HepG2 (cell line): ENCODE measurements at regions not wholly inside any gene's neighbourhood (a gene's known extent, or its start where the extent isn't known, plus 50 kb on each side); places are given as distances from the start of the nearest gene placed in this dataset.

Experiments
- ELF3 ChIP-seq: IDR thresholded peaks from 2 replicates; pipeline ENCODE4 v1.6.1; 2016; ENCODE audit warnings: missing genetic modification reagents, missing compliant biosample characterization
- NFYC ChIP-seq: IDR thresholded peaks from 2 replicates; pipeline ENCODE4 v1.6.1; 2016; ENCODE audit warnings: missing genetic modification reagents, missing compliant biosample characterization
- SRY ChIP-seq: sonication (generic); formaldehyde crosslinking; IDR thresholded peaks from 2 replicates; pipeline ENCODE4 v1.8.0; 2022; ENCODE audit warnings: mild to moderate bottlenecking, missing genetic modification reagents
- ZFYVE20 ChIP-seq: sonication (generic); formaldehyde crosslinking; IDR thresholded peaks from 2 replicates; pipeline ENCODE4 v1.8.0; 2023; ENCODE audit warnings: low read depth, mild to moderate bottlenecking, moderate library complexity, missing genetic modification reagents, borderline replicate concordance
- ZNF24 ChIP-seq: fragments of 450-650 bp; IDR thresholded peaks from 2 replicates; pipeline ENCODE4 v1.6.1; 2017; ENCODE audit warnings: antibody characterized with exemption, mild to moderate bottlenecking
- ZNF263 ChIP-seq: sonication (generic); formaldehyde crosslinking; IDR thresholded peaks from 2 replicates; pipeline ENCODE4 v1.4.0; 2020; ENCODE audit warnings: missing genetic modification reagents
- ZNF3 ChIP-seq: IDR thresholded peaks from 2 replicates; pipeline ENCODE4 v1.7.0; 2017; ENCODE audit warnings: inconsistent platforms
- ZNF484 ChIP-seq: sonication (generic); formaldehyde crosslinking; IDR thresholded peaks from 2 replicates; pipeline ENCODE4 v1.5.1; 2020; ENCODE audit warnings: mild to moderate bottlenecking, low read depth, missing genetic modification reagents, borderline replicate concordance
- ZNF792 ChIP-seq: IDR thresholded peaks from 2 replicates; pipeline ENCODE4 v1.6.1; 2016
- TF ChIP-seq, protein P1 (sequence below): sonication (generic); formaldehyde crosslinking; IDR thresholded peaks from 2 replicates; pipeline ENCODE4 v1.4.0; 2020; ENCODE audit warnings: mild to moderate bottlenecking, missing genetic modification reagents
- TF ChIP-seq, protein P2 (sequence below): IDR thresholded peaks from 2 replicates; pipeline ENCODE4 v1.6.1; 2016; ENCODE audit warnings: low read depth, control low read depth
- TF ChIP-seq, protein P3 (sequence below), 2 experiments: fragments of 450-650 bp in 1 of 2; sonication (generic) in 1 of 2; formaldehyde crosslinking; IDR thresholded peaks; 2 replicates each; pipeline versions ENCODE4 v1.5.0 to v1.8.0; 2020 to 2022; ENCODE audit warnings: mild to moderate bottlenecking in 1 of 2, missing genetic modification reagents in 1 of 2
- TF ChIP-seq, protein P4 (sequence below): sonication (generic); formaldehyde crosslinking; IDR thresholded peaks from 2 replicates; pipeline ENCODE4 v1.4.0; 2020; ENCODE audit warnings: low read depth, missing genetic modification reagents
- TF ChIP-seq, protein P5 (sequence below): sonication (generic); formaldehyde crosslinking; IDR thresholded peaks from 2 replicates; pipeline ENCODE4 v1.4.0; 2020; ENCODE audit warnings: mild to moderate bottlenecking, missing genetic modification reagents
- TF ChIP-seq, protein P6 (sequence below): sonication (generic); formaldehyde crosslinking; IDR thresholded peaks from 2 replicates; pipeline ENCODE4 v1.5.0; 2020; ENCODE audit warnings: mild to moderate bottlenecking, missing genetic modification reagents

DNA sequence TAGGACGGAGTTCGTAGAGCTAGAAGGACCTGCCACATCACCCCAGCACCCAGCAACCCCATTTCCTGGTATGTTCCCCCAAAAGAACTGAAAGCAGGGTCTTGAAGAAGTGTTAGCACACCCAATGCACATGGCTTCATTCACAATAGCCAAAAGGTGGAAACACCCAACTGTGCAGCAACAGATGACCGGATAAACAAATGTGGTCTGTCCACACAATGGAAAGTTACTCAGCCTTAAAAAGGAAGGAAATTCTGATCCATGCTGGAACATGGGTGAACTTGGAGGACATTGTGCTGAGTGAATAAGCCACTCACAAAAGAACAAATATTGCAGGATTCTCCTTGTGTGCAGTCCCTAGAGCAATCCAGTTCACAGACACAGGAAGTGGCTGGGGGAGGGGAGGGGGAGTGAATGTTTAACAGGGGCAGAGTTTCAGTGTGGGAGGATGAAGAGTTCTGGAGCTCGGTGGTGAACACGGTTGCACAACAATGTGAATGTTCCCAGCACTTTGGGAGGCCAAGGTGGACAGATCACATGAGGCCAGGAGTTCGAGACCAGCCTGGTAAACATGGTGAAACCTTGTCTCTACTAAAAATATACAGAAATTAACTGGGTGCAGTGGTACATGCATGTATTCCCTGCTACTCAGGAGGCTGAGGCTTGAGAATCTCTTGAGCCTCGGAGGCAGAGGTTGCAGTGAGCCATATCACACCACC, 157.5 kb downstream of the NUP210 start (continued):
- TF ChIP-seq, protein P1, sequence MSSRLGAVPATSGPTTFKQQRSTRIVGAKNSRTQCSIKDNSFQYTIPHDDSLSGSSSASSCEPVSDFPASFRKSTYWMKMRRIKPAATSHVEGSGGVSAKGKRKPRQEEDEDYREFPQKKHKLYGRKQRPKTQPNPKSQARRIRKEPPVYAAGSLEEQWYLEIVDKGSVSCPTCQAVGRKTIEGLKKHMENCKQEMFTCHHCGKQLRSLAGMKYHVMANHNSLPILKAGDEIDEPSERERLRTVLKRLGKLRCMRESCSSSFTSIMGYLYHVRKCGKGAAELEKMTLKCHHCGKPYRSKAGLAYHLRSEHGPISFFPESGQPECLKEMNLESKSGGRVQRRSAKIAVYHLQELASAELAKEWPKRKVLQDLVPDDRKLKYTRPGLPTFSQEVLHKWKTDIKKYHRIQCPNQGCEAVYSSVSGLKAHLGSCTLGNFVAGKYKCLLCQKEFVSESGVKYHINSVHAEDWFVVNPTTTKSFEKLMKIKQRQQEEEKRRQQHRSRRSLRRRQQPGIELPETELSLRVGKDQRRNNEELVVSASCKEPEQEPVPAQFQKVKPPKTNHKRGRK (CRISPR knock-in tag) = no peak
- TF ChIP-seq, protein P2, sequence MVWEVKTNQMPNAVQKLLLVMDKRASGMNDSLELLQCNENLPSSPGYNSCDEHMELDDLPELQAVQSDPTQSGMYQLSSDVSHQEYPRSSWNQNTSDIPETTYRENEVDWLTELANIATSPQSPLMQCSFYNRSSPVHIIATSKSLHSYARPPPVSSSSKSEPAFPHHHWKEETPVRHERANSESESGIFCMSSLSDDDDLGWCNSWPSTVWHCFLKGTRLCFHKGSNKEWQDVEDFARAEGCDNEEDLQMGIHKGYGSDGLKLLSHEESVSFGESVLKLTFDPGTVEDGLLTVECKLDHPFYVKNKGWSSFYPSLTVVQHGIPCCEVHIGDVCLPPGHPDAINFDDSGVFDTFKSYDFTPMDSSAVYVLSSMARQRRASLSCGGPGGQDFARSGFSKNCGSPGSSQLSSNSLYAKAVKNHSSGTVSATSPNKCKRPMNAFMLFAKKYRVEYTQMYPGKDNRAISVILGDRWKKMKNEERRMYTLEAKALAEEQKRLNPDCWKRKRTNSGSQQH = peak; percentile 19; the same call in 1 of the 2 replicates
- peak; percentile 98 for TF ChIP-seq ZNF792 (CRISPR knock-in tag)
- TF ChIP-seq, protein P3, sequence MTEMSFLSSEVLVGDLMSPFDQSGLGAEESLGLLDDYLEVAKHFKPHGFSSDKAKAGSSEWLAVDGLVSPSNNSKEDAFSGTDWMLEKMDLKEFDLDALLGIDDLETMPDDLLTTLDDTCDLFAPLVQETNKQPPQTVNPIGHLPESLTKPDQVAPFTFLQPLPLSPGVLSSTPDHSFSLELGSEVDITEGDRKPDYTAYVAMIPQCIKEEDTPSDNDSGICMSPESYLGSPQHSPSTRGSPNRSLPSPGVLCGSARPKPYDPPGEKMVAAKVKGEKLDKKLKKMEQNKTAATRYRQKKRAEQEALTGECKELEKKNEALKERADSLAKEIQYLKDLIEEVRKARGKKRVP (CRISPR knock-in tag; IDR thresholded peaks at IDR 0.05) = peak in 1 of 2 experiments; percentile 97; a peak in 3 of 4 replicates
- TF ChIP-seq SRY (CRISPR knock-in tag) = peak; percentile 30; the same call in 1 of the 2 replicates
- TF ChIP-seq, protein P4, sequence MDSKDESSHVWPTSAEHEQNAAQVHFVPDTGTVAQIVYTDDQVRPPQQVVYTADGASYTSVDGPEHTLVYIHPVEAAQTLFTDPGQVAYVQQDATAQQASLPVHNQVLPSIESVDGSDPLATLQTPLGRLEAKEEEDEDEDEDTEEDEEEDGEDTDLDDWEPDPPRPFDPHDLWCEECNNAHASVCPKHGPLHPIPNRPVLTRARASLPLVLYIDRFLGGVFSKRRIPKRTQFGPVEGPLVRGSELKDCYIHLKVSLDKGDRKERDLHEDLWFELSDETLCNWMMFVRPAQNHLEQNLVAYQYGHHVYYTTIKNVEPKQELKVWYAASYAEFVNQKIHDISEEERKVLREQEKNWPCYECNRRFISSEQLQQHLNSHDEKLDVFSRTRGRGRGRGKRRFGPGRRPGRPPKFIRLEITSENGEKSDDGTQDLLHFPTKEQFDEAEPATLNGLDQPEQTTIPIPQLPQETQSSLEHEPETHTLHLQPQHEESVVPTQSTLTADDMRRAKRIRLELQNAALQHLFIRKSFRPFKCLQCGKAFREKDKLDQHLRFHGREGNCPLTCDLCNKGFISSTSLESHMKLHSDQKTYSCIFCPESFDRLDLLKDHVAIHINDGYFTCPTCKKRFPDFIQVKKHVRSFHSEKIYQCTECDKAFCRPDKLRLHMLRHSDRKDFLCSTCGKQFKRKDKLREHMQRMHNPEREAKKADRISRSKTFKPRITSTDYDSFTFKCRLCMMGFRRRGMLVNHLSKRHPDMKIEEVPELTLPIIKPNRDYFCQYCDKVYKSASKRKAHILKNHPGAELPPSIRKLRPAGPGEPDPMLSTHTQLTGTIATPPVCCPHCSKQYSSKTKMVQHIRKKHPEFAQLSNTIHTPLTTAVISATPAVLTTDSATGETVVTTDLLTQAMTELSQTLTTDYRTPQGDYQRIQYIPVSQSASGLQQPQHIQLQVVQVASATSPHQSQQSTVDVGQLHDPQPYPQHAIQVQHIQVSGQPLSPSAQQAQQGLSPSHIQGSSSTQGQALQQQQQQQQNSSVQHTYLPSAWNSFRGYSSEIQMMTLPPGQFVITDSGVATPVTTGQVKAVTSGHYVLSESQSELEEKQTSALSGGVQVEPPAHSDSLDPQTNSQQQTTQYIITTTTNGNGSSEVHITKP (CRISPR knock-in tag) = peak; percentile 79; the same call in 1 of the 2 replicates
- TF ChIP-seq NFYC (CRISPR knock-in tag) = peak; percentile 41
- TF ChIP-seq, protein P5, sequence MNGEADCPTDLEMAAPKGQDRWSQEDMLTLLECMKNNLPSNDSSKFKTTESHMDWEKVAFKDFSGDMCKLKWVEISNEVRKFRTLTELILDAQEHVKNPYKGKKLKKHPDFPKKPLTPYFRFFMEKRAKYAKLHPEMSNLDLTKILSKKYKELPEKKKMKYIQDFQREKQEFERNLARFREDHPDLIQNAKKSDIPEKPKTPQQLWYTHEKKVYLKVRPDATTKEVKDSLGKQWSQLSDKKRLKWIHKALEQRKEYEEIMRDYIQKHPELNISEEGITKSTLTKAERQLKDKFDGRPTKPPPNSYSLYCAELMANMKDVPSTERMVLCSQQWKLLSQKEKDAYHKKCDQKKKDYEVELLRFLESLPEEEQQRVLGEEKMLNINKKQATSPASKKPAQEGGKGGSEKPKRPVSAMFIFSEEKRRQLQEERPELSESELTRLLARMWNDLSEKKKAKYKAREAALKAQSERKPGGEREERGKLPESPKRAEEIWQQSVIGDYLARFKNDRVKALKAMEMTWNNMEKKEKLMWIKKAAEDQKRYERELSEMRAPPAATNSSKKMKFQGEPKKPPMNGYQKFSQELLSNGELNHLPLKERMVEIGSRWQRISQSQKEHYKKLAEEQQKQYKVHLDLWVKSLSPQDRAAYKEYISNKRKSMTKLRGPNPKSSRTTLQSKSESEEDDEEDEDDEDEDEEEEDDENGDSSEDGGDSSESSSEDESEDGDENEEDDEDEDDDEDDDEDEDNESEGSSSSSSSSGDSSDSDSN = peak; percentile 79
- no peak for TF ChIP-seq ZNF484 (CRISPR knock-in tag)
- TF ChIP-seq ZNF24 = peak; percentile 74
- peak; percentile 88 for TF ChIP-seq ZNF263 (CRISPR knock-in tag)
- peak; percentile 97 for TF ChIP-seq ELF3 (CRISPR knock-in tag)
- no peak for TF ChIP-seq ZFYVE20 (CRISPR knock-in tag)
- TF ChIP-seq, protein P6, sequence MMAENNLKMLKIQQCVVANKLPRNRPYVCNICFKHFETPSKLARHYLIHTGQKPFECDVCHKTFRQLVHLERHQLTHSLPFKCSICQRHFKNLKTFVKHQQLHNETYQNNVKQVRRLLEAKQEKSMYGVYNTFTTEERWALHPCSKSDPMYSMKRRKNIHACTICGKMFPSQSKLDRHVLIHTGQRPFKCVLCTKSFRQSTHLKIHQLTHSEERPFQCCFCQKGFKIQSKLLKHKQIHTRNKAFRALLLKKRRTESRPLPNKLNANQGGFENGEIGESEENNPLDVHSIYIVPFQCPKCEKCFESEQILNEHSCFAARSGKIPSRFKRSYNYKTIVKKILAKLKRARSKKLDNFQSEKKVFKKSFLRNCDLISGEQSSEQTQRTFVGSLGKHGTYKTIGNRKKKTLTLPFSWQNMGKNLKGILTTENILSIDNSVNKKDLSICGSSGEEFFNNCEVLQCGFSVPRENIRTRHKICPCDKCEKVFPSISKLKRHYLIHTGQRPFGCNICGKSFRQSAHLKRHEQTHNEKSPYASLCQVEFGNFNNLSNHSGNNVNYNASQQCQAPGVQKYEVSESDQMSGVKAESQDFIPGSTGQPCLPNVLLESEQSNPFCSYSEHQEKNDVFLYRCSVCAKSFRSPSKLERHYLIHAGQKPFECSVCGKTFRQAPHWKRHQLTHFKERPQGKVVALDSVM (CRISPR knock-in tag) = peak; percentile 77
- TF ChIP-seq ZNF3 (CRISPR knock-in tag) = peak; percentile 100
